NCI-H2196 (cell line): ENCODE measurements at regions not wholly inside any gene's neighbourhood (a gene's known extent, or its start where the extent isn't known, plus 50 kb on each side); places are given as distances from the start of the nearest gene placed in this dataset.

ENCODE experiments used
- DNase-seq: peaks from one replicate; lab custom pipeline; 2025; ENCODE audit not compliant: unreplicated experiment; lab: John Stamatoyannopoulos, UW

GRCh38 chr7:25770670-25771069 lies 381.3 kb upstream of the NFE2L3 start:
- DNase-seq, result no peak

- DNase-seq, result no peak
Observed at GRCh38 chr7:25771491-25771890, 380.5 kb upstream of the NFE2L3 start.

- no peak for DNase-seq
Observed at GRCh38 chr7:25772802-25773201, 379.2 kb upstream of the NFE2L3 start.

- no peak for DNase-seq
Observed at GRCh38 chr7:25774675-25775074, 377.3 kb upstream of the NFE2L3 start.

- DNase-seq, result no peak
Observed at GRCh38 chr7:25775570-25775969, 376.4 kb upstream of the NFE2L3 start.

GRCh38 chr7:25775999-25776743 lies 375.8 kb upstream of the NFE2L3 start:
- DNase-seq, result no peak

GRCh38 chr7:25776744-25777123 lies 375.3 kb upstream of the NFE2L3 start:
- no peak for DNase-seq

- peak; percentile 70 for DNase-seq
Observed at GRCh38 chr7:25777969-25778708, 373.9 kb upstream of the NFE2L3 start.

- no peak for DNase-seq
Observed at GRCh38 chr7:25779002-25779546, 372.9 kb upstream of the NFE2L3 start.

GRCh38 chr7:25780904-25781303 lies 371.1 kb upstream of the NFE2L3 start:
- DNase-seq, result no peak

GRCh38 chr7:25781704-25782103 lies 370.3 kb upstream of the NFE2L3 start:
- no peak for DNase-seq

GRCh38 chr7:25786936-25787335 lies 365.1 kb upstream of the NFE2L3 start:
- no peak for DNase-seq

GRCh38 chr7:25787336-25787735 lies 364.7 kb upstream of the NFE2L3 start:
- DNase-seq, result no peak

GRCh38 chr7:25788371-25788770 lies 363.6 kb upstream of the NFE2L3 start:
- no peak for DNase-seq

- no peak for DNase-seq
Observed at GRCh38 chr7:25788961-25789620, 362.9 kb upstream of the NFE2L3 start.

- DNase-seq, result no peak
Observed at GRCh38 chr7:25789701-25790640, 362.0 kb upstream of the NFE2L3 start.

GRCh38 chr7:25790963-25791362 lies 361.0 kb upstream of the NFE2L3 start:
- no peak for DNase-seq

GRCh38 chr7:25792586-25792985 lies 359.4 kb upstream of the NFE2L3 start:
- DNase-seq, result no peak

GRCh38 chr7:25795824-25796235 lies 356.2 kb upstream of the NFE2L3 start:
- no peak for DNase-seq

GRCh38 chr7:25798344-25798743 lies 353.7 kb upstream of the NFE2L3 start:
- no peak for DNase-seq

- no peak for DNase-seq
Observed at GRCh38 chr7:25801214-25801613, 350.8 kb upstream of the NFE2L3 start.
